ENCODE measurements at regions not wholly inside any gene's neighbourhood (a gene's known extent, or its start where the extent isn't known, plus 50 kb on each side); places are given as distances from the start of the nearest gene placed in this dataset.

DNA sequence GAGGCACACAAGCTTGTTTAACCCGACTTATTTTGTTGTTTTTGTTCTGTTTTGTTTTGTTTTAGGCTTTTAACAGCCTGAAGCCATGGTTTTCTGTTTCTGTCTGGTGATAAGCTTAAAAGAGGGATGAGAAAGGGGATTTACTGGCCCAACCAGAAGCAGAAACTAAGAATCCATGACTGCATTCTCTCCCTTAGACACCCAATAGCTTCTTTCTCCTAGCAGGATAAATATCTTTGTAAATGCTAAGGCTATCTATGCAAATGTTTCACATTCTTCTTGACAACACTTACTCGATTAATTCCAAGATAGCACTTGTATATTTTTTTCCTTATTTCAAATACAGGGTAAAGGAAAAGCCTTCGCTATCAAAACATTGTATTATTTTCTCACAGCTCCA, 53.7 kb upstream of the SMAD1 start:
- no peak for DNase-seq (ENCODE audit: low spot score)

DNA sequence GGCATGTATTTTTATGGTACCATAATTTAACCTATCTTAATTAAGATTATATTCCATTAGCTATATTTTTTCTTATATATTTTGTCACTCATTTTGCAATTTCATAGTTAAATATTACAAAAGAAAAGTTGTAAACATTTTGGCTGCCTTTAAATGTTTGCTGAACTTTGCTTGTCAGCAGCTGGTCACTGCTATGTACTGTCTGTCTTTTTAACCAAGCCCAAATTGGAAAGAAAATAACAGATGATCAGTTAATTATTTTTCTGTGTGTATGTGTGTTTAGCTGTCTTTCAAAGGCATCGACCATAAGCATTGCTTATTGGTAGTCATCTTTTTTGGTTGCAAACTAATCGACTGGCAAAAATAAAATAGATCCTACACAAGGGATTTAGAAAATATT, 54.4 kb upstream of the SMAD1 start:
- no peak for DNase-seq (ENCODE audit: low spot score)

DNA sequence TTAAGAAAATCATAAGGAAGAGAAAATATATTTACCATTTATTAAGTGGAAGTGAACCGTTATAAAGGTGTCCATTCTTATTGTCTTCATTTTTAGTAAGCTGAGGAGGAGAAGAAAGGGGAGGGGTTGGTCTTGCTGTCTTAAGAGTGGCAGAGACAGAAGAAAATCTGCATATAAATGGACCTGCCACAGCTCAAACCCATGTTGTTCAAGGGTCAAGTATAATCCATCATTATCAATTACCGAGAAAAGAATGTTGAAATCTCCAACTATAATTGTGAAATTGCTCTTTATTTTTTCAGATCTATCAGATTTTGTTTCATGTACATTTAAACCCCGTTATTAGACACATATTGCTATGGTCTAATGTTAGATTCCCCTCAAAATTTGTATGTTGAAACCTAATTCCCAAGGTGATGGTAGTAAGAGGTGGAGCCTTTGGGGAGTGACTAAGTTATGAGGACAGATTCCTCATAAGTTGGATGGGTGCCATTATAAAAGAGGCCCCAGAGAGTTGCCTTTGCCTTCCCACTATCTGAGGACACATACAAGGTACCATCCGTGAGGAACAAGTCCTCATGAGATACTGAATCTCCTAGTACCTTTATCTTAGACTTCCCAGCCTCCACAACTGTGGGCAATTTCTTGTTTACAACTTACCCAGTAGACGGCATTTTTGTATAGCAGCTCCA, 58.5 kb upstream of the SMAD1 start:
- no peak for DNase-seq (ENCODE audit: low spot score)

DNA sequence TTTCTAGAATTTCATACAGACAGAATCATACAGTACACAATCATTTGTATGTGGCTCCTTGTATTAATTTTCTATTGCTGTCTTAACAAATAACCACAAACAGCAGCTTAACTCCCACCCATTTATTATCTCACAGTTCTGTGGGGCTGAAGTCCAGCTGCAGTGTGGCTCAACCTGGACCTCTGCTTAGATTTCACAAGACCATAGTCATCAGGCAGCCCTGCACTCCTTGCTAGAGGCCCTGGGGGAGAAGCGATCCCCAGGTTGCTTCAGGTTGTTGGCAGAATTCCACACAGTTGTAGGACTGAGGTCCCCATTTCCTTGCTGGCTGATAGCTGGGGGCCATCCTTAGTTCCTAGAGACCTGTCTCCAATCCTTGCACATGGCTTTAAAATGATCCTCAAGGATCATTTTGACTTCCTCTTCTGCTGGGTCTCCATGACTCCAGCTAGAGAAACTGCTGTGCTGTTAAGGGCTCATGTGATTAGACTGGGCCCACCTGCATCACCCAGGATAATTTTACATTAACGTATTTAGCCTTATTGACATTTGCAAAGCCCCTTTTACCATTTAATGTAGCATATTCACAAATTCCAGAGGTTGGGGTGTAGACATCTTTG, 60.9 kb upstream of the SMAD1 start:
- DNase-seq (ENCODE audit: low spot score) = no peak

DNA sequence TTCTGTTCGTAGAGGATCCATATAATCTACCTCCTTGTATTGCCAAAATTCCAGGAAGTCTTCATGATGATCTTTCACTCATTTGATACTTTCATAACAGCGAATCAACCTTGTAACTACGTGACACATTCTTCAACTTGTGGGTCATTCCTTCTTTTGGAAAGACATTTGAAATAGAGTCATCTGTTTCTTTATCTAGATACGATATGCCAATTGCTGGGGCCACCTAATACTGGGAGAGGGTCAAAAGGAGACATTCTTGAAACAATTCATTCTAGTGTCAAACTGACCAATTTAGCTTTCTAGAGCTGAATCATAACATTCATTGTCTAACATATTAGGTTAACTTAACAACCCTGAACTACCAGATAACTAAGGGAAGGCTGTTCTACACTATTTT, 62.9 kb upstream of the SMAD1 start:
- no peak for DNase-seq (ENCODE audit: low spot score)

DNA sequence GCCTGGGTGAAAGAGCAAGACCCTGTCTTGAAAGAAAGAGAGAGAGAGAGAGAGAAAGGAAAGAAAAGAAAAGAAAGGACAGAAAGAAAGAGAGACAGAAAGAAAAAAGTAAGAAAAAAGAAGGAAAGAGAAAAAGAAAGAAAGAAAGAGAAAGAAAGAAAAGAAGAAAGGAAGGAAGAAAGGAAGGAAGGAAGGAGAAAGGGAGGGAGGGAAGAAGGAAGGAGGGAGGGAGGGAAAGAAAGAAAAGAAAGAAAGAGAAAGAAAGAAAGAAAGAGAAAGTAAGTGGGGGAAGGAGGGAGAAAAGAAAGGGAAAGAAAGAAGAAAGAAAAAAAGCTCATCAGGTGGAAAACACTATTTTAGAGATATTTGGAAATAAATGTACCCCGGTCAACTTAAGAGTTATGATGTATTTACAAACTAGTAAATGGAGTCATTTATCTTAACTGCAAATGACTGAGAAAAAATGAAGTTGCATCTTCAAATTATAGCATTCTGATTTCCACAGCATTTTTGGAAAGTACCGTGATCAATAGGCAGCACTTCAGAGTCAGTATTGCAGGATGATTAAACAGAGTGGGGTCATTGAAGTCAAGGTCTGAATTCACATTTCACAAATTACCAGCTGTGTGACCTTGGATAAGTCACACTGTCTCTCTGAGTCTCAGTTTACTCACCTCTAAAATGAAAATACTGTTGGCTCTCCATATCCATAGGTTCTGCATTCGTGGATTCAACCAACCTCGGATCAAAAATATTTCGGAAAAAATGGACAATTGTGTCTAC, 64.1 kb upstream of the SMAD1 start:
- DNase-seq (ENCODE audit: low spot score) = no peak

DNA sequence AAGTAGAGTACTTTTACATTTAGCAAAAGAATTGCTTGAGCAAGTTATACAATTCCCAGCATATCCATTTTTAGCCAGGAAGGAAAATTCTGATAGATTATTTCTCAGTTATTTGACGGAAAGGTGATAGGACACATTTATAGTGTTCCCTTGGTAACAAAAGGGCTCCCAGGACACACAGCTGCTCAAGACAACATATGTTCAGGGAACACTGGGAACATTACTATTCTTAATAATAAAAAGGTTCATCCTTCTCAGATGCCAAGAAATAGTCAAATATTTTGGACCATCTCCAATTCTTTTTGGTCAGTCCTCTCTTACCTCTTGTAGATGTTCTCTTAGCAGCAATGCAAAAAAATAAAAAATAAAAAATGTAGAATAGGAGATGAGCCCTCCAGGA, 66.8 kb upstream of the SMAD1 start:
- no peak for DNase-seq (ENCODE audit: low spot score)

DNA sequence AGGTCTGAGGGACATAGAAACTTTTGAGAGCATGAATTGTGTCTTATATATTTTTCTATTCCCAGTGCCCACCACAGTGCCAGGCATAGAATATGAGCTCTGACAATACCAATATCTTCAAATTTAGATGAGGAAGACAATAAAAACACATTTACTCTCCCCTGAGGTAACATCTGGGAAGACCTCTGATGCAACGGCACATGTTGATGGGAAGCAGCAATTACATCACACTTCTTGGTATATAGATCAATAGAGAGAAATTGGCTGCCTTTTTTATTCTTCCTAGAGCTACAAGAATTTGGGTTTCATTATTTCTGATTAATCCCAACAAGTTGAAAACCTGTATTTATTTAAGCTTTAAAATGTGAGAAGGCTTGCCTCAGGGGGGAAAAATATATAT, 67.4 kb upstream of the SMAD1 start:
- DNase-seq (ENCODE audit: low spot score) = no peak

DNA sequence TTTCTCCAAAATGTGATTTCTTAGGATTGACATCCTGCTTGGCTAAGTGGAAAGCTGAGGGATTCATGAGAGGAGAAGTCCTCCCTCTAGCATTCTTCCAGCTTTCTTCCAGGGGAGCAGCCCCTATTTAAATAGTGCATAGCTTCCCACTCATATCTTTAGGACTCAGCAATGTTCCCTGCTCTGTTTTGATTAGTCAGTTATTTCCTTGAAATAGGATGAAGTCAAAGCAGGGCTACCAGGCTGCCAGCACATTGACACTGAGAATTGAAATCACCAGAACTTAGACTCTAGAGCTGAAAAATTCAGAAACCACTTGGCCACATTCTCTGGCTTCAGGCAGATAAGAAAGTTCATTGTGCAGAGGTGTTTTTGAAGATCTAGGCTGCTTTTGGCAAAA, 74.7 kb upstream of the SMAD1 start:
- DNase-seq (ENCODE audit: low spot score) = no peak

DNA sequence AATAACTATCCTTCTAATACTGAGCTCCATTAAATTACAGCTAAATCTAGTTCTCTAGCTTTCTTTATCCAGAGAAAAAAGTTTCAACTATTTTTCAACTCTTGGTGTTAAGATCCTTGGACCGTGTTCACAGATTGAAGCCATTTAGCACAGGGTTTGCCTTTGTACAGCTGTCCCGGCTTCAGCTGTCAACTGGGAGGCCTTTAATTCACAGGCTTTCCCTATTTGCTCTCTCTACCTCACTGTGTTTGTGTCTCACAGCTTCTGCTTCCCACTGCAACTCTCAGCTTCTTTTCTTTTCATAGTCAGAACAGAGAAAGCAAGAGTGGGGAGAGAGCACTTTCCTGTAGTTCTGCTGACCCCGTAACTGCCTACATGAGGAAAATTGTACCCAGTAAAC, 76.9 kb upstream of the SMAD1 start:
- DNase-seq (ENCODE audit: low spot score) = no peak

DNA sequence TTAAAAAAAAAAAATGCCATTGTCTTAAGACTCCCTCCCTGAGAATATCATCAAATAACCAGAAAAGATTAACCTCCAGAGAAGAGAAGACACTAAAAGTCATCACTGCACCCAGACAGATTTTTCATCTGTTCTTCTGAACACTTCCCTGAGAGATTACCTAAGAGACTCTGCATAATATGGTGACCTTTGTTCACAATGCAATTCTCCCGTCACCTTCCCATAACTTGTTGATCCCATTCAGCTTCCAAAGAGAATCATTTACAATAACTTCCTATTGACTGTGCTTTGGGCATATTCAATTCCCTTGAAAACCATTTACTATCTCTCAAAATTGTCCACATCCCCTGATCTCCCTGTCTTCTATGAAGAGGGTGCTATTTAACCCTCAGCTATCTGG, 85.1 kb upstream of the SMAD1 start:
- no peak for DNase-seq (ENCODE audit: low spot score)

DNA sequence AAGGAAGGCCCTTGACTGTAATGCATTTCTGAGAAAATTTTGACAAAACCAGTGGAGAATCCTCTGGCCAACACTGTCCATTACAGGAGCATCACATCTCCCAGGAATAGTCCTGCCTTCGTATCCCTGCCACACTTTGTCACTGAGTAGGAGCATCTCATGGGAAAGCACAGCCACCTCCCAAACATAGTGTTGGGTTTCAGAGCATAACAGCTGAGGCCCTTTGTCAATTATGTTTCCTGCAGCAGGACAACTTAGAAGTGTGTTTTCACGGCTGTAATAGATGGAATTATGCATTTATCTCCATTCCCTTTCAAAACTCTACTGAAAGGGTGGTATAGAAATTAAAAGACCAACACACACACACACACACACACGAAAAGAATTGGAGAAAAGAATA, 91.1 kb upstream of the SMAD1 start:
- DNase-seq (ENCODE audit: low spot score) = no peak

DNA sequence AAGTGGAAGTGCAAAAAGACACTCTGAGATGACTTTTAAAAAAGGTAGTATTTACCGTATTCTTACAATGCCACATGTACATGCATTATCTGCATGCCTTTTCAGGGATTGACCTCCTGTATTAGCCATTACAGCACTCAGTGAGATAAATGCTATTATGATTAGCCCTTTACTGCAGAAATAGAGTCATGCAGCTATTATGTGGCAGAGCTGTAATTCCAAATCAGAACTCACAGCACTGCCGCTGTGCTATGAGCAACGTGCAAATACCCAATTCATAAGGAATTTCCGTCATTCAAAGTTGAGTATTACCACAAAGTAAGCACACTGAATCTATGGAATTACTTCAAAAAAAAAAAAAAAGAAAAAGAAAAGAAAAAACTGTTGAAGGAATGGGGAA, 92.1 kb upstream of the SMAD1 start:
- no peak for DNase-seq (ENCODE audit: low spot score)

DNA sequence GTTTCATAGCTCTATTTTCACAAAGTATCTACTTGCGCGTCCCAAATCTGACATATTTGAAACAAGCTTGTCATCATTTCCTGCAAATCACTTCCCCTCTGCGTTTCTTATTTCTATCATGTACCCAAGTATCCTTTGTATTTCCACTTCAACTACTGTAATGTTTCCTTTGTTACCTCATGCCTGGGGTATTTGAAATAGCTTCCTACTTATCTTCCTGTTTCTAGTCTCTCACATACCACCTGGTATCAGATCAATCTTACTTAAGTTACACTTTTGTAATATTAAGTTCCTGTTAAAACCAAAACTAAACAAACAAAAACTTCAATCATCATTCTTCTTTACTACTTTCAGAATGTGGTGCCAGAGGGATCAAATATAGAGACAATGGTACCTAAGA, 93.6 kb upstream of the SMAD1 start:
- DNase-seq (ENCODE audit: low spot score) = no peak

DNA sequence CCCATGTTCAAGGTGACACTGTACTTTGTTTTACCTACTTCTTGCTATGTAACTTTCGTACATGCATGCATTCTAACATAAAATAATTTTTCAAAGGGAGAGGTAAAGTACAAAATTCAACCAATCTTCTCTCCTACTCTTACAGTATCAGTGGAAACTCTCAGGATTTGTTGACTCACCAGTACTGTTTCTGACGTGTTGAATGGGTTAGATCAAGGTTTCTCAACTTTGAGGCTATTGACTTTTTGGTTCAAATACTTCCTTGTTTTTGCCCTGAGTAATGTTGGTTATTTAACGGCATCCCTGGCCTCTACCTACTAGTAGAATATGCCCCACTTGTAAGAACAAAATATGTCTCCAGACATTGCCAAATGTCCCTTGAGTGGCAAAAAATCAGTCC, 94.6 kb upstream of the SMAD1 start:
- DNase-seq (ENCODE audit: low spot score) = no peak

DNA sequence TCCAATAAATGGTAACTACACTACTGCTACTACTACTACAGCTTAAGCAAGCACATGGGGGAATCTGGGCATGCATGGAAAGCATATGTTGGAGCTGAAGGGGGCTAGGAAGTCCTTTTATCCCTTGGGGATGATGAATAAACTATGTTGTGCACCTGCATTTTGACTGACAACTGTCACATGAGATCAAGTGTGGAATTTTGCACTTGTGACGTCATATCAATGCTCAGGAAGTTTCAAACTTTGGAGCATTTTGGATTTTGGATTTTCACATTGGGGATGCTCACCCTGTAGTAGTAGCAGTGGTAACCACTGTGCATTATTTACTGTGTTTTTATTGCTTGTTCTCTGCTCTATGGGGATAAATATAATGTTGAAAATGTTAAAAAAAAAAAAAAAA, 100.5 kb upstream of the SMAD1 start:
- DNase-seq (ENCODE audit: low spot score) = no peak

DNA sequence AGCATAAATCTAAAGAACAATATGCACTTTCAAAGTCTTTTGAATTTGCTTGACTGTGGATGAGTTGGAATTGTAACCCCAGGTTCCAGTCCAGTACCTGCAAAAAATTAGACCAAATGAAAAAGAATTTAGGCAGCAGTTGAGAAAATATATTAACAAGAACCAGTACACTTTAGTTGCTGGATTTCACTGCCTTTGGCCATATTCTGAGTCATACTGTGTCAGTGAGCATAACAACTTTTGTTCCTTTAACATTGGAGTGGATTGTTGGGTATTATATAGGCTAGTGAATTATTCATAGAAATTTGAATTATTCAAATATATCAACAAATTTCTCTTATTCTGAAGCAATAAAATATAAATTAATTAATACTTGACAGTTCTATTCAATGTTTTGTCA, 101.5 kb upstream of the SMAD1 start:
- DNase-seq (ENCODE audit: low spot score) = no peak

DNA sequence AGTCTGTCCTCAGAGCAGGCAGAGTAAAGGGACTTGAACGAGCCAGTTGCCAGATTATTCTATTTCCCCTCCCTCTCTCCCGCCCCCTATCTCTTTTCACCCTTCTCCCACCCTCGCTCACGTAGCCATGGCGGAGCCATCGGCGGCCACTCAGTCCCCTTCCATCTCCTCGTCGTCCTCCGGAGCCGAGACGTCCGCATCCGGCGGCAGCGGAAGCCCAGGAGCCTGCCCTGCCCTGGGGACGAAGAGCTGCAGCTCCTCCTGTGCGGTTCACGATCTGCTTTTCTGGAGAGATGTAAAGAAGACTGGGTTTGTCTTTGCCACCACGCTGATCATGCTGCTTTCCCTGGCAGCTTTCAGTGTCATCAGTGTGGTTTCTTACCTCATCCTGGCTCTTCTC, 106.2 kb upstream of the SMAD1 start:
- no peak for DNase-seq (ENCODE audit: low spot score)

DNA sequence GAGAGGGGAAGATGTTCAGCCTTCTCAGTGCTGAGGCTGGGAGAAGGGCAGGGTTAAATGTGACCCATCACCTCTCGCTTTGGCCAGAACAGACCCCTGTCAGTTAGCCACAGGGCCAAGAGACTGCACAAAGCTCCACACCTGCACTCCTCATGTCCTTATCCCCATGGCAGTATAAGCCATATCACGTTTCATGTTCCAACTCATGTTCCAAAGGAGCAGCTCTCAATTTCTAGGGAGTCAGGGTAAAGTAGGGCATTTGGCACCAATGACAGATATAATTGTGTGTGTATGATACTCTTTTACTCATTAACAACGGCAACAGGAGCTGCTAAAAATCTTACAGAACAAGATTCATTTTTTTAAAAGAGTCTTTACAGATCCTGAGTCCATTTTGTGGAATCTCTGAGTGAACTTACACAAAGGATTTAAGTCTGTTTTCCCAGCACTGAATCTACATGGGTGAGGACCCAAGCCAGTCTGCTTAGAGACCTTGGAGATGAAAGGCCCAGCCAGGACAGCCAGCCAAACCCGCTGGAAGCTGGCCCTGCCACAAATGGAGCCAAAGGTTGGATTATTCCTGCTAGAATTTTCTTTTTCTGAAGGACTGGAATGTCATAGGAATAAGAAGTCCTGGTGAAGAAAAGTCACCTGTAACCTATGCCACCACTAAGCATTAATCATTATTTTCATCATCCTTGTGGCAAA, 129.1 kb upstream of the SMAD1 start:
- no peak for DNase-seq (ENCODE audit: low spot score)

DNA sequence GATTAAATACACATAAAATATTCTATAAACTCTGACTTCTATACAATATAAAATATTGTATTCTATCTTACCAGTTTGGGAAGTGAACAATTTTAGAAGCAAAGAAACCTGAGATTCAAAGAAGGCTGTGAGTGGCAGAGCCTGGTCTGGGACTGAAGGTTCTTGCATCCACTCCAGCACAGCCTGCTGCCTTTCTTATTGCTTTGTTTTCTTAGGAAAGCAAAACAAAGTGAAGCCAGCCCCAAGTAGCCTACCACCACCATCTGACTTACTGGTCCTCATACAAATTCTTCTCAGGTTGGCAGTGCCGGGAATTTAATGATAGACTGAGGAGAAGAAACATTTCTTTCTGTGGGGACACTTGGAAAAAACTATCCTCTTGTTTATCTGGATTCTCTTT, 129.7 kb upstream of the SMAD1 start:
- DNase-seq (ENCODE audit: low spot score) = no peak

DNA sequence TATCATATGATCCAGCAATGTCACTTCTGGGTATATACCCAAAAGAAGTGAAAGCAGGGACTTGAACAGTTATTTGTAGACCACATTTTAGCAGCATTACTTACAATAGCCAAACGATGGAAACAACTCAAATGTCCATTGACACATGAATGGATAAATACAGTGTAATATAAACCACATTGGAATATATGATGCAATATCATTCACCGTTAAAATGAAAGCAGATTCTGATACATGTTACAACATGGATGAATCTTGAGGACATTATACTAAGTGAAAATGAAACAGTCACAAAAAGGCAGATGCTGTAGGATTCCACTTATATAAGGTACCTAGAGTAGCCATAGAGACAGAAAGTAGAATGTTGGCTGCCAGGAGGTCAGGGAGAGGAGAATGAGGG, 130.5 kb upstream of the SMAD1 start:
- no peak for DNase-seq (ENCODE audit: low spot score)

DNA sequence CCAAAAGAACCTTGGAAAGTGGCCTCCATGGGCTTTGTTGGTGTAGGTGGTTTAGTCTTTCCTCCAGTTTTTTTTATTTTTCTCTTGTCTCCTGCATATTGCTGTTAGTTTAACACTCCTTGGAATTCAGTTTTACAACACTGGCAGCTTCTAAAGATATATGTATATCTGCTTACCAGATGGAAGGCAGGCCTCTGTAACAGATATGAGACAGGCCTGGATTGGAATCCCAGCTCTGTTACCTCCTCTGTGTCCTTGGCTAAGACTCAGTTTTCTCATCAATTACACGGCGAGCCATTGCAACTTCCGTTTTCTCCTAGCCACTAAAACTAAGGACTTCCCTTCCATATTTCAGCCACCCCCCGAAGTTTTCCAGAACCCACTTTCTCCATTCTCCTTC, 133.4 kb upstream of the SMAD1 start:
- DNase-seq (ENCODE audit: low spot score) = no peak

DNA sequence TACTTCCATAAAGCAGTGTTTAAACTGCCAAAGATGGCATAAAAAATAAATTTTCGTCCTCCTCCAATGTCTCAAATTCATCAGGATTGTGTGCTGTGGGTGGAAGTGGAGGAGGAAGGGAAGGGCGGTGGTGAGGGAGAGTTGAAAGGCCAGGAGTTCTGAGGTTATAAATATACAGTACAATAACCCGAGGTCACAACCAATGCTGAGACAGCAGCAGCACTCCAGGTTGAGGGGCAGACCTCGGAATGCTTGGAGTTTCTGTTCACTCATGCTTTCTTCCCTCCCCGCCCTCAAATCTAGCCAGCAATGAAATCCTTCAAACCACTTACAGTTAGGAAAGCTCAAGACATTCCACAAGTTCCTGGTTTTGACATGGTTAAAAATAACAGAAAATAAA, 134.0 kb upstream of the SMAD1 start:
- no peak for DNase-seq (ENCODE audit: low spot score)
